Sigmoid colon (tissue), 4 donors: ENCODE measurements at regions not wholly inside any gene's neighbourhood (a gene's known extent, or its start where the extent isn't known, plus 50 kb on each side); places are given as distances from the start of the nearest gene placed in this dataset.

ENCODE experiments used
- EP300 ChIP-seq, 4 donors: sonication (generic); formaldehyde crosslinking; IDR thresholded peaks; one replicate each; pipeline ENCODE4 v1.6.1; 2017; ENCODE audit warnings: antibody characterized with exemption in 4 of 4
- POLR2A ChIP-seq, 2 donors: fragments of 450-650 bp; IDR thresholded peaks; one replicate each; pipeline ENCODE4 v1.6.1; 2016; ENCODE audit warnings: antibody characterized with exemption in 2 of 2, mild to moderate bottlenecking in 2 of 2, moderate library complexity in 2 of 2
- POLR2AphosphoS5 ChIP-seq, 4 donors: sonication (generic); formaldehyde crosslinking; IDR thresholded peaks; one replicate each; pipeline ENCODE4 v1.6.1; 2017; ENCODE audit warnings: antibody characterized with exemption in 4 of 4
- TF ChIP-seq, protein P1 (sequence below), 4 experiments: fragments of 450-650 bp in 3 of 4; fragments of 200-600 bp in 1 of 4; IDR thresholded peaks; one replicate each; pipeline ENCODE4 v1.5.1; 2016 to 2019; ENCODE audit warnings: antibody characterized with exemption in 4 of 4, mild to moderate bottlenecking in 3 of 4, moderate library complexity in 2 of 4

DNA sequence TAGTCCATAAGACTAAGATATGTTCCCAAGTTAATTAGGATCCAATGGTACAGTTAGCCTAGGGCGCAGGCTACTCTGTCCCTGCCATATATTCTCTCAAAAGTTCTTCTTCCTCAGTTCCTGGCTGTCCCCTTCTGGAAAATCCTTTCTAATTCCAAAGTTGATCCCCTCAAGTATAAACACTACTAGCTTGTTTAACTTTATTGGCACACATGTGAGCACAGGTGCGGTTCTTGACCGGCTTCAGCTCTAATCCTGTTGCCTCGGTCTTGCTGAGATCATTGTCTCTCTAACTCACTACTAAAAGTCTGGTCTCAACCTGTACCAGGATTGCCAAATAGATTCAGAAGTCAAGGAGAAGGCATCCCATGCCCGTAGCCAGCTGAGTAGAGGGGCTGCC is 89.0 kb downstream of the SEMA4F start:
- TF ChIP-seq, protein P1, sequence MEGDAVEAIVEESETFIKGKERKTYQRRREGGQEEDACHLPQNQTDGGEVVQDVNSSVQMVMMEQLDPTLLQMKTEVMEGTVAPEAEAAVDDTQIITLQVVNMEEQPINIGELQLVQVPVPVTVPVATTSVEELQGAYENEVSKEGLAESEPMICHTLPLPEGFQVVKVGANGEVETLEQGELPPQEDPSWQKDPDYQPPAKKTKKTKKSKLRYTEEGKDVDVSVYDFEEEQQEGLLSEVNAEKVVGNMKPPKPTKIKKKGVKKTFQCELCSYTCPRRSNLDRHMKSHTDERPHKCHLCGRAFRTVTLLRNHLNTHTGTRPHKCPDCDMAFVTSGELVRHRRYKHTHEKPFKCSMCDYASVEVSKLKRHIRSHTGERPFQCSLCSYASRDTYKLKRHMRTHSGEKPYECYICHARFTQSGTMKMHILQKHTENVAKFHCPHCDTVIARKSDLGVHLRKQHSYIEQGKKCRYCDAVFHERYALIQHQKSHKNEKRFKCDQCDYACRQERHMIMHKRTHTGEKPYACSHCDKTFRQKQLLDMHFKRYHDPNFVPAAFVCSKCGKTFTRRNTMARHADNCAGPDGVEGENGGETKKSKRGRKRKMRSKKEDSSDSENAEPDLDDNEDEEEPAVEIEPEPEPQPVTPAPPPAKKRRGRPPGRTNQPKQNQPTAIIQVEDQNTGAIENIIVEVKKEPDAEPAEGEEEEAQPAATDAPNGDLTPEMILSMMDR (IDR thresholded peaks at IDR 0.05): no peak
- TF ChIP-seq POLR2A (IDR thresholded peaks at IDR 0.05) (no peak), POLR2AphosphoS5 (IDR thresholded peaks at IDR 0.05) (no peak), EP300 (IDR thresholded peaks at IDR 0.05) (no peak)
